ENCODE measurements at regions not wholly inside any gene's neighbourhood (a gene's known extent, or its start where the extent isn't known, plus 50 kb on each side); places are given as distances from the start of the nearest gene placed in this dataset.
"Not testable (repeated sequence)": the region's sequence is repeated elsewhere in the genome, so short reads cannot be mapped to it uniquely, and the experiment has no call there.

GRCh38 chr13:38283346-38283745 is 66.3 kb upstream of the UFM1 start:
- no peak for DNase-seq

GRCh38 chr13:38265132-38265497 is 84.5 kb upstream of the UFM1 start:
- no peak for DNase-seq

- DNase-seq = no peak
Measured at GRCh38 chr13:38264363-38265131, 85.1 kb upstream of the UFM1 start.

GRCh38 chr13:38262211-38262610 is 87.4 kb upstream of the UFM1 start:
- DNase-seq = no peak

GRCh38 chr13:38255600-38255999 is 94.1 kb upstream of the UFM1 start:
- no peak for DNase-seq

- no peak for DNase-seq
Measured at GRCh38 chr13:38239874-38240273, 109.8 kb upstream of the UFM1 start.

GRCh38 chr13:38228322-38228721 is 121.3 kb upstream of the UFM1 start:
- no peak for DNase-seq

GRCh38 chr13:38226496-38226895 is 123.2 kb upstream of the UFM1 start:
- no peak for DNase-seq

GRCh38 chr13:38223089-38223488 is 126.6 kb upstream of the UFM1 start:
- DNase-seq = no peak

- not testable (repeated sequence) for DNase-seq
Measured at GRCh38 chr13:38221120-38221519, 128.5 kb upstream of the UFM1 start.

- no peak for DNase-seq
Measured at GRCh38 chr13:38216181-38216580, 133.5 kb upstream of the UFM1 start.

- DNase-seq = no peak
Measured at GRCh38 chr13:38213314-38213713, 136.3 kb upstream of the UFM1 start.

GRCh38 chr13:38210928-38211596 is 138.6 kb upstream of the UFM1 start:
- DNase-seq = no peak

- no peak for DNase-seq
Measured at GRCh38 chr13:38204556-38204955, 145.1 kb upstream of the UFM1 start.

- DNase-seq = no peak
Measured at GRCh38 chr13:38202740-38203139, 146.9 kb upstream of the UFM1 start.

GRCh38 chr13:38191016-38191415 is 158.6 kb upstream of the UFM1 start:
- DNase-seq = no peak

GRCh38 chr13:38180670-38181069 is 169.0 kb upstream of the UFM1 start:
- peak in 1 of 2 donors; percentile 17 for DNase-seq

GRCh38 chr13:38180126-38180525 is 169.5 kb upstream of the UFM1 start:
- no peak for DNase-seq

- DNase-seq = no peak
Measured at GRCh38 chr13:38176664-38177063, 173.0 kb upstream of the UFM1 start.

GRCh38 chr13:38173403-38173802 is 176.2 kb upstream of the UFM1 start:
- no peak for DNase-seq

- peak in 1 of 2 donors; percentile 33 for DNase-seq
Measured at GRCh38 chr13:38167164-38167822, 182.4 kb upstream of the UFM1 start.

GRCh38 chr13:38166116-38166515 is 183.5 kb upstream of the UFM1 start:
- no peak for DNase-seq

GRCh38 chr13:38160131-38160530 is 189.5 kb upstream of the UFM1 start:
- no peak for DNase-seq

GRCh38 chr13:38159710-38160109 is 189.9 kb upstream of the UFM1 start:
- DNase-seq = no peak
